Hematopoietic multipotent progenitor cell treated with erythropoietin and hydrocortisone succinate and interleukin-3 and kit ligand, for 6 days (in vitro differentiated cells): ENCODE measurements at regions not wholly inside any gene's neighbourhood (a gene's known extent, or its start where the extent isn't known, plus 50 kb on each side); places are given as distances from the start of the nearest gene placed in this dataset.
"Not testable (repeated sequence)": the region's sequence is repeated elsewhere in the genome, so short reads cannot be mapped to it uniquely, and the experiment has no call there.

Source experiments
- DNase-seq: peaks from one replicate; pipeline ENCODE4 v3.0.0-alpha.2; 2015

GRCh38 chr14:37787879-37788494, 192.6 kb downstream of the TTC6 start:
- DNase-seq = no peak

- no peak for DNase-seq
Measured at GRCh38 chr14:37791384-37792036, 196.1 kb downstream of the TTC6 start.

GRCh38 chr14:37792124-37792523, 196.7 kb downstream of the TTC6 start:
- no peak for DNase-seq

- no peak for DNase-seq
Measured at GRCh38 chr14:37796703-37797416, 201.4 kb downstream of the TTC6 start.

GRCh38 chr14:37797675-37798074, 202.2 kb downstream of the TTC6 start:
- no peak for DNase-seq

GRCh38 chr14:37807722-37808121, 212.3 kb downstream of the TTC6 start:
- no peak for DNase-seq

GRCh38 chr14:37810094-37810801, 214.8 kb downstream of the TTC6 start:
- DNase-seq = no peak

DNA sequence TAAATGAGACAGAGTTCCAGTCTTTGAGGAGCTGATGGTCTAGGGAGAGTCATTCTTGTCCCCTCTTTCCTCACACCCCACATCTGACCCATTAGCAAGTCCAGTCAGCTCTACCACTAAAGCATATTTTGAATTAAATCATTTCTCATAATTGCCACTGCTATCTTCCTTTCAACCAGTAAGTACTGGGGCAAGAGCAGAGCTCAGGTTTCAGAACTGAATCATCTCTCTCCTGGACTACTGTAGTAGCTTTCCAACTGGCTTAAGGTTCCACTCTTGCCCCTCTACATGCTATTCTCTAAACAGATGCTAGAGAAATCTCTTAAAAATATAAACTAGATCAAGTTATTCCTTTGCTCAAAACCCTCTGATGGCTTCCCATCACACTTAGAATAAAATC, 218.3 kb downstream of the TTC6 start:
- no peak for DNase-seq

- DNase-seq = no peak
Measured at GRCh38 chr14:37816135-37816534, 220.7 kb downstream of the TTC6 start.

GRCh38 chr14:37816743-37817295, 221.4 kb downstream of the TTC6 start:
- DNase-seq = no peak

- no peak for DNase-seq
Measured at GRCh38 chr14:37819155-37820015, 224.0 kb downstream of the TTC6 start.

- DNase-seq = not testable (repeated sequence)
Measured at GRCh38 chr14:37820810-37821209, 225.4 kb downstream of the TTC6 start.

- no peak for DNase-seq
Measured at GRCh38 chr14:37824939-37825712, 229.7 kb downstream of the TTC6 start.

- DNase-seq = no peak
Measured at GRCh38 chr14:37826869-37827268, 231.4 kb downstream of the TTC6 start.

DNA sequence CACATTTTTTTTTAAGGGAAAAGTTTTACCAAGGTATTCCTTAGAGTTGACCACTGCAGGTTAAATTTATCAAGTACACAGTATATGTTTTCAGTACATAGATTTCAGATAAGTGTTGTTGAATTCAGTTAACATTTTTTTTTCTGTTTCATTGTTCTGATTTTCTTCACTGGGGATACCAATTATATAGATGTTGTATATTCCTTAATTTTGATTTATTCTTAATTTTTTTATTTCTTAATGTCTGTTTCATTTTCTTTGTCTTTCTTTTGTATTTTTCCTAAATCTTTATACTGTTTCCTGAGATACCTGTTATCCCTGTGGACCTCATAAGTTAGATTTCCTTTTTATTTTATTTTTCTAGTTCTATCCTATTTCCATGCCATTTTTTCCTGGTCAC, 234.8 kb downstream of the TTC6 start:
- no peak for DNase-seq

- DNase-seq = no peak
Measured at GRCh38 chr14:37834275-37834674, 238.8 kb downstream of the TTC6 start.

DNA sequence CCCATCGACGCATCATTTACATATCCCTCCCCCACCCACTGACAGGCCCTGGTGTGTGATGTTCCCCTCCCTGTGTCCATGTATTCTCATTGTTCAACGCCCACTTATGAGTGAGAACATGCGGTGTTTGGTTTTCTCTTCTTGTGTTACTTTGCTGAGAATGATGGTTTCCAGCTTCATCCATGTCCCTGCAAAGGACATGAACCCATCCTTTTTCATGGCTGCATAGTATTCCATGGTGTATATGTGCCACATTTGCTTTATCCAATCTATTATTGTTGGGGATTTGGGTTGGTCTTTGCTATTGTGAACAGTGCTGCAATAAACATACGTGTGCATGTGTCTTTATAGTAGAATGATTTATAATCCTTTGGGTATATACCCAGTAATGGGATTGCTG, 243.3 kb downstream of the TTC6 start:
- DNase-seq = not testable (repeated sequence)

- DNase-seq = not testable (repeated sequence)
Measured at GRCh38 chr14:37841039-37841438, 245.6 kb downstream of the TTC6 start.

DNA sequence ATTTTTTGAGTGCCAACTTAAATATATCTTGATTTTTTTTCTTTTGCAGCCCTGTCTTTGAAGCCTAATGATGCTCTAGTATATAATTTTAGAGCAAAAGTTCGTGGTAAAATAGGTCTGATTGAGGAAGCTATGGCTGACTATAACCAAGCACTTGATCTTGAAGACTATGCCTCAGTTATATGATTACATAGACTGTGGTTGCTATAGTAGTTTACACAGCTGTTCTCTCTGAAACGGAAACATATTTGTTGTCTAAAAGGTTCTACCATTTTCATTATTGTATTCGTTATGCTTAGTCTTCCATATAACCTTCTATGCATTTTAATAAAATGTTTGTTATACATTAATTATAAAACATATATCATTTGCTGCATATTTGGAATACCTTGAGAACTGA, 246.7 kb downstream of the TTC6 start:
- DNase-seq = no peak

DNA sequence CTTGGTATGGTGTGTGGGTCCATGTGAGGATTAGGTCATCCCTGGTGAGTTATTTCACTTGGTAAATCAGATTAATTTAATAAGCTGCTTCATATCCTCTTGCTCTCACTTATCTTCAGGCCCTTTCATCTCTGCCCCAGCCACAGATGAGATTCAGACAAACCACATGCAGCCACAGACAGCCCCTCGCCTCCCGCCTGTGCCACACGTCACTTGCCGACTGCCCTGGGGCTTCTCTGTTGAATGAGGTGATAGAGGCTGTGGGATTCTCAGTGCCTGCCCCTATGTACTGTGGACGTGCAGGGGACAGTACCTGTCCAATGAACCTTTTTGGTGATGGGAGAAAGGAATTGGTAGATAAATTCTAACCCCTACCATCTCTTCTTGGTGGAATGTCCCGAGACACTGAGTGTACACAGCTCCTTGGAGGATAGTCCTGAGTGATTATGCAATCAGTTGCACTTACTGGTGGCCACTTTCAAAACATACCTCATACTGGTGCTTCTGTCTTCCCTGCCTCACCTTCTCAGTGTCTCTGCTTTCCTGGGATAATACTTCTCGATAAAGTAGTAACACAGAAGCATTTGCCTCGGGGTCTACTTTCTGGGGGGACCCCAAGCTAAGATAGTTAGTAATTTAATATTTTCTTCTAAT, 248.7 kb downstream of the TTC6 start:
- DNase-seq = no peak

DNA sequence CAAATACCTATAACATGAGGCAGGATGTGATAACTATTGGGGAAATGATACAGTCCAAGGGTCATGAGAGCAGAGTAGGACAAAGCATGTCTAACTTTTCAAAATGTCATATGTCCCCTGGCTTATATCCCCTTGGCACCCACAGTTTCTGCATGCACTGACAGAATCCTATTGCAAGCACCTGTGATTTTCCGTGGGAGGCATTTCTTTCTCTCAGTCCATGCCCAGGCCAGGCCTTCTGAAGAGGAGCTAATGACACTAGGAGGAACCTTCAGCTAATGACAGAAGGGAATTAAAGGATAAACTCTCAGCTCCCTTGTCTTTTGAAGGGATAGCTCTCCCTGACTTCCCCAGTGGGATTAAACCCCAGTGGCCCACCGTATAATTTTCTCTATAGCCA, 249.2 kb downstream of the TTC6 start:
- no peak for DNase-seq
